Prostate gland (tissue), 2 donors: ENCODE measurements at regions not wholly inside any gene's neighbourhood (a gene's known extent, or its start where the extent isn't known, plus 50 kb on each side); places are given as distances from the start of the nearest gene placed in this dataset.

ENCODE experiments used
- DNase-seq: peaks from one replicate; pipeline ENCODE4 v3.0.0-alpha.2; 2019; ENCODE audit warnings: low spot score
- H3K27ac ChIP-seq, 2 donors: fragments of 200-600 bp; sonication (generic); 2 replicates each; pipeline ENCODE4 v1.5.1; 2017 to 2019
- H3K27me3 ChIP-seq: fragments of 200-600 bp; sonication (generic); replicated peaks from 2 replicates; pipeline ENCODE4 v1.5.1; 2019; ENCODE audit not compliant: insufficient read depth
- H3K36me3 ChIP-seq, 2 donors: fragments of 200-600 bp; sonication (generic); 1 replicate in 1 of 2; 2 replicates in 1 of 2; pipeline versions ENCODE4 v1.5.1 to v1.8.1; 2017 to 2019
- H3K4me1 ChIP-seq: fragments of 200-600 bp; sonication (generic); replicated peaks from 2 replicates; pipeline ENCODE4 v1.5.1; 2019
- H3K4me3 ChIP-seq, 2 donors: fragments of 200-600 bp; sonication (generic); 2 replicates each; pipeline ENCODE4 v1.5.1; 2017 to 2019
- H3K9me3 ChIP-seq: fragments of 200-600 bp; sonication (generic); 2 replicates; pipeline ENCODE4 v1.5.1; 2017
- POLR2A ChIP-seq: fragments of 450-650 bp; IDR thresholded peaks from one replicate; pipeline ENCODE4 v1.6.1; 2016; ENCODE audit warnings: antibody characterized with exemption, mild to moderate bottlenecking
- POLR2AphosphoS5 ChIP-seq: sonication (generic); formaldehyde crosslinking; IDR thresholded peaks from one replicate; pipeline ENCODE4 v1.6.1; 2017; ENCODE audit warnings: antibody characterized with exemption
- WGBS: methylation state at CpG from one replicate; pipeline ENCODE4 v1.1.5; 2018; 5-methylcytosine and 5-hydroxymethylcytosine counted together
- intact Hi-C: fragments of 100-400 bp; cut with DNase I; formaldehyde crosslinking; loops from one replicate; pipeline ENCODE4 v1.14.2; 2022
- TF ChIP-seq, protein P1 (sequence below), 4 experiments: fragments of 200-600 bp in 2 of 4; fragments of 450-650 bp in 2 of 4; sonication (generic) in 2 of 4; IDR thresholded peaks; 1 replicate in 3 of 4; 2 replicates in 1 of 4; pipeline ENCODE4 v1.5.1; 2016 to 2019; ENCODE audit warnings: antibody characterized with exemption in 4 of 4, mild to moderate bottlenecking in 2 of 4, moderate library complexity in 2 of 4

DNA sequence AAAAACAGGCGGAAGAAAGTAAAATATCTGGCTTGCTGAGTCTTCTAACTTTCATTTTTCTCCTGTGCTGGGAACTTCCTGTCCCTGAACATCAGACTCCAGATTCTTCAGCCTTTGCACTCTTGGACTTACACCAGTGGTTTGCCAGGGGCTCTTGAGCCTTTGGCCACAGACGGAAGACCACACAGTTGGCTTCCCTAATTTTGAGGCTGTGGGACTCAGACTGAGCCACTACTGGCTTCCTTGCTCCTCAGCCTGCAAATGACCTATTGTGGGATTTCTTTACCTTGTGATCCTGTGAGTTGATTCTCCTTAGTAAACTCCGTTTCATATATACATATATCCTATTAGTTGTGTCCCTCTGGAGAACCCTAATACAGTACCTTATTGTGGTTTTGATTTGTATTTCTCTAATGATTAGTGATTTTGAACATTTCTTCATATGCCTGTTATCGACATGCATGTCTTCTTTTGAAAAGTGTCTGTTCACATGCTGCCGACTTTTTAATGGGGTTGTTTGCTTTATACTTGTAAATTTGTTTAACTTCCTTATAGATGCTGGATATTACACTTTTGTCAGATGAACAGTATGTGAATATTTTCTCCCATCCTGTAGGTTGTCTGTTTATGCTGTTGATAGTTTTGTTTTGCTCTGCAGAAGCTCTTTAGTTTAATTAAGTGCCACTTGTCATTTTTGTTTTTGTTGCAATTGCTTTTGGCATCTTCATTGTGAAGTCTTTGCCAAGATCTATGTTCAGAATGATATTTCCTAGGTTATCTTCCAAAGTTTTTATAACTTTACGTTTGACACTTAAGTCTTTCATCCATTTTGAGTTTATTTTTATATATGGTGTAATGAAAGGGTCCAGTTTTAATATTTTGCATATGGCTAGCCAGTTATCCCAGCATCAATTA is 348.8 kb upstream of the SETBP1 start:
- H3K27ac ChIP-seq = no peak overlapping the region
- no peak overlapping the region for H3K4me3 ChIP-seq
- no peaks in the 10 kb centered on the region for H3K36me3 ChIP-seq
- H3K9me3 ChIP-seq = no peaks in the 10 kb centered on the region
- no peak for DNase-seq
- no peaks in the 10 kb centered on the region for H3K27me3 ChIP-seq
- 55% methylated on average over 6 of the region's 6 CpGs for WGBS
- TF ChIP-seq, protein P1, sequence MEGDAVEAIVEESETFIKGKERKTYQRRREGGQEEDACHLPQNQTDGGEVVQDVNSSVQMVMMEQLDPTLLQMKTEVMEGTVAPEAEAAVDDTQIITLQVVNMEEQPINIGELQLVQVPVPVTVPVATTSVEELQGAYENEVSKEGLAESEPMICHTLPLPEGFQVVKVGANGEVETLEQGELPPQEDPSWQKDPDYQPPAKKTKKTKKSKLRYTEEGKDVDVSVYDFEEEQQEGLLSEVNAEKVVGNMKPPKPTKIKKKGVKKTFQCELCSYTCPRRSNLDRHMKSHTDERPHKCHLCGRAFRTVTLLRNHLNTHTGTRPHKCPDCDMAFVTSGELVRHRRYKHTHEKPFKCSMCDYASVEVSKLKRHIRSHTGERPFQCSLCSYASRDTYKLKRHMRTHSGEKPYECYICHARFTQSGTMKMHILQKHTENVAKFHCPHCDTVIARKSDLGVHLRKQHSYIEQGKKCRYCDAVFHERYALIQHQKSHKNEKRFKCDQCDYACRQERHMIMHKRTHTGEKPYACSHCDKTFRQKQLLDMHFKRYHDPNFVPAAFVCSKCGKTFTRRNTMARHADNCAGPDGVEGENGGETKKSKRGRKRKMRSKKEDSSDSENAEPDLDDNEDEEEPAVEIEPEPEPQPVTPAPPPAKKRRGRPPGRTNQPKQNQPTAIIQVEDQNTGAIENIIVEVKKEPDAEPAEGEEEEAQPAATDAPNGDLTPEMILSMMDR (IDR thresholded peaks at IDR 0.05) = no peak
- TF ChIP-seq POLR2A = no peak
- no peak for TF ChIP-seq POLR2AphosphoS5
- intact Hi-C loops = no loop called here
- no peaks in the 10 kb centered on the region for H3K4me1 ChIP-seq

DNA sequence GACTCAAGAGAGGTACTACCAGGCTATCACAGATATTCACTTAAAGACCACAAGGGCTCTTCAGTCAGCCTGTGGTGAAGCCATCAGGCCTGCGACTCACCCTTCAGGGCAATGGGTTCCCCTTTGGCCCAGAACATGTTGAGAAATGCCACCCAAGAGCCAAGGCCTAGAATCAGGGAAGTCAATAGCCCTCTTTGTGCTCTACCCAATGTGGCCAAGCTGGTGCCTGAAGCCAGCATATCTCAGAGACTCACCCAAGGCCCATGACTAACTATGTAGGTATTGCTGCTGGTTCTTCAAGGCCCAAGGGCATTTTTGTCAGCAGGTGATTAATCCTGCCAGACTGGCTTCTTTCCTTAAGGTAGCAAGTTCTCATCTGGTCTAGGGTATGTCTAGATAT is 338.9 kb upstream of the SETBP1 start:
- H3K27ac ChIP-seq = no peak overlapping the region
- H3K4me3 ChIP-seq = no peak overlapping the region
- no peak for DNase-seq
- H3K4me1 ChIP-seq = no peaks in the 10 kb centered on the region
- no peaks in the 10 kb centered on the region for H3K36me3 ChIP-seq
- H3K9me3 ChIP-seq = no peaks in the 10 kb centered on the region
- TF ChIP-seq, protein P1 (IDR thresholded peaks at IDR 0.05) = no peak
- TF ChIP-seq POLR2A (no peak), POLR2AphosphoS5 (no peak)
- intact Hi-C loops = no loop called here
- no peaks in the 10 kb centered on the region for H3K27me3 ChIP-seq
- WGBS = 95% methylated on average over 1 of the region's 1 CpG

DNA sequence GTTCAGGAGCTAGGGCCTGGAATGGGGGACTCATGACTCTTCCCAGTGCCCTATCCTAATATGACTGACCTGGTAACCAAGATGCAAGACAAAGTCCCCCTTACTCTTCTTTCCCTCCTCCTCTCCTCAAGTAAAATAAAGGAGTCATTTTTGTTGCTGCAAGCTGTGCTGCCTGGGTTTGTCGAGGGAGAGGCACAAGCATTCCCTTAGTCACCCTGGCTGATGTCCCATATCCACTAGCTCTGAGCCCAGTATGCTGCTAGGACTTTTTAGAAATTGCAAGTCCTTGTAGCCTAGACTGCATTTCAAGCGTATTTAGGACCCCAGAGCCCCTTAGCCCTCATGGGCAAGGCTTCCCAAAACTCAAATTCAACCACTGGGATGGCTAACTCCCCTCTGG is 338.5 kb upstream of the SETBP1 start:
- no peaks in the 10 kb centered on the region for H3K4me1 ChIP-seq
- no peak for DNase-seq
- no peak for TF ChIP-seq POLR2AphosphoS5
- no peak for TF ChIP-seq POLR2A
- TF ChIP-seq, protein P1 (IDR thresholded peaks at IDR 0.05) = no peak
- no peak overlapping the region for H3K27ac ChIP-seq
- H3K4me3 ChIP-seq = no peak overlapping the region
- intact Hi-C loops = no loop called here
- WGBS = 79% methylated on average over 2 of the region's 2 CpGs
- no peaks in the 10 kb centered on the region for H3K9me3 ChIP-seq
- no peaks in the 10 kb centered on the region for H3K27me3 ChIP-seq
- no peaks in the 10 kb centered on the region for H3K36me3 ChIP-seq

DNA sequence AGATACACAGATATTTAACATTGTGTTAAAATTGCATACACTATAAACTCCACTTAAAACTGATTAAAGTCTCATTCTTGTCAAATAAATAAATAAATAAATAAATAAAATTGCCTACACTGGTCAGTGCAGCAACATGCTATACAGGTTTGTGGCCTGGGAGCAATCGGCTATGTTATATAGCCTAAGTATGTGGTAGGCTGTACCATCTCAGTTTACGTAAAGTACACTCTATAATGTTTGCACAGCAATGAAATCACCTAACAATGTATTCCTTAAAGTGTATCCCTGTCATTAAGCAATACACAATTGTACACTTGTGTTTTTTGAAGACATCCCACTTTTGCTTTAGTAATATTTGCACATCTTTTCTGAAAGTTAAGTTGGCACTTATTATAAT is 337.7 kb upstream of the SETBP1 start:
- TF ChIP-seq, protein P1 (IDR thresholded peaks at IDR 0.05) = no peak
- no peak for TF ChIP-seq POLR2A
- TF ChIP-seq POLR2AphosphoS5 = no peak
- no peak for DNase-seq
- H3K4me3 ChIP-seq = no peak overlapping the region
- H3K36me3 ChIP-seq = no peaks in the 10 kb centered on the region
- 75% methylated on average over 2 of the region's 2 CpGs for WGBS
- no peaks in the 10 kb centered on the region for H3K9me3 ChIP-seq
- H3K27ac ChIP-seq = no peak overlapping the region
- no peaks in the 10 kb centered on the region for H3K4me1 ChIP-seq
- intact Hi-C loops = no loop called here
- no peaks in the 10 kb centered on the region for H3K27me3 ChIP-seq

DNA sequence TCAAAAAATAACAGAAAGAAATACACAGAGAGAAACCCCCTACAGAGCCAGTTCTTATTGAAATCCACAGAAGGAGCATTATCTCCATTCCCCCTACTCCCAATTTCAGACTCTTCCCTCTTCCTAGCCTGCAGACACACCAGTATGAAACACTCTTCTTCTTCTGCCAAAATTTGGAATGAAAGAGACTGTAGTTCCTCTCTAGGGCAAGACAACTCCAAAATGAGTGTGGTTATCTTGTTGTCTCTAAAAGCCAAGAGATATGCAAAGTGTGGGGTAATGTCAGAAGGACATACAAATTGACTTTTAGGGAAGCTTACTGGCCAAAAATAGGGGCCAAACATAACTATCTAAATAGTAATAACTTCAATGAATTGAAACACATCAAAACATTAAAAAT is 337.1 kb upstream of the SETBP1 start:
- DNase-seq = no peak

More for the DNA sequence above, 337.1 kb upstream of the SETBP1 start:
- Histone ChIP-seq H3K36me3 (no peaks in the 10 kb centered on the region), H3K27ac (no peak overlapping the region), H3K4me3 (no peak overlapping the region), H3K9me3 (no peaks in the 10 kb centered on the region), H3K4me1 (no peaks in the 10 kb centered on the region), H3K27me3 (no peaks in the 10 kb centered on the region)
- intact Hi-C loops = no loop called here
- TF ChIP-seq, protein P1 (IDR thresholded peaks at IDR 0.05) = no peak
- TF ChIP-seq POLR2AphosphoS5 (no peak), POLR2A (no peak)
